ENCODE measurements at regions not wholly inside any gene's neighbourhood (a gene's known extent, or its start where the extent isn't known, plus 50 kb on each side); places are given as distances from the start of the nearest gene placed in this dataset.

DNA sequence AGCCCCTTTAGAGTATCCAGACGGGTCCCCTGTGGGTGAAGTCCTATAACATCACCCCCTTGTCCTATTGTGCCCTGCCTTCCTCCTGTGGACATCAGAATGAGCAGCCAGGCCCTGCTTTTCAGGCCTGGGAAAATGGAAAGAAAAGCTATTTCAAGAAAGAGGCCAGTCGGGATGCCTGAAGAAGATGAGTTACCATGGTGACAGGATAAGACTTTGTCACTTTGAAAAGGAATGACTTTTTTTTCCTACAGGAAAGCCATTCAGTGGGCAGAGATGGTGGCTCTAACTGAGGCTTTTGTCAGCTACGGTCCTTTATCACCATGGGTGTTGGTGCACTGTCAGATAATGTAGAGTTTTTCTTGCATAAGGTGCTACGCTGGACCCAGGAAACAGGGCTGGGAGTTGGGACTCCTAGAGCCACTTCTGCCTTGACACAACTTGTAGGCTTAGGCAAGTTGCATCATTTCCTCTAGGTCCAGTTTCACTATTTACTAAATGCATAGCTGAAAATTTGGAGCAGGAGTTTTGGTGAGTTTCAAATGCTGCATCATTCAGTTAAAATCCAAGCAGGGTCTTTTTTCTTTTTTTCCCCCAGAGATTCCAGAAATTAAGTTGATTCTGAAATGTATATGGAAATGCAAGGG lies 179.0 kb upstream of the ADRA1D start:
- DNase-seq, result no peak

DNA sequence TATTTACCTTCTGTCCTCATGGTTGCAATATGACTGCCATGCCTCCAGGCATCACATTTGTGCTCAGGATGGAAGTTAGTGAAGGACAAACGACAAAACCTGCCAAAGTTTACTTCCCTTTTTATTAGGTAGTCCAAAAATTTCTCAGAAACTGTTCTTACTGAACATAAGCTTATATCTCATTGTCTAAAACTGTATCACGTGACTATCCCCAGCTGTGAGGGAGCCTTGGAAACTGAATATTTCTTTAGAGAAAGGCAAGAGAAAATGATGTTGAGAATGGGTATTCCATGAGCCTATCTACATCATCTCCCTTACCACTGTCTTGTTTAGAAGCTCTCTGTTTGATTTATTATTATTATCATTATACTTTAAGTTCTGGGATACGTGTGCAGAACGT lies 169.1 kb upstream of the ADRA1D start:
- DNase-seq, result no peak

DNA sequence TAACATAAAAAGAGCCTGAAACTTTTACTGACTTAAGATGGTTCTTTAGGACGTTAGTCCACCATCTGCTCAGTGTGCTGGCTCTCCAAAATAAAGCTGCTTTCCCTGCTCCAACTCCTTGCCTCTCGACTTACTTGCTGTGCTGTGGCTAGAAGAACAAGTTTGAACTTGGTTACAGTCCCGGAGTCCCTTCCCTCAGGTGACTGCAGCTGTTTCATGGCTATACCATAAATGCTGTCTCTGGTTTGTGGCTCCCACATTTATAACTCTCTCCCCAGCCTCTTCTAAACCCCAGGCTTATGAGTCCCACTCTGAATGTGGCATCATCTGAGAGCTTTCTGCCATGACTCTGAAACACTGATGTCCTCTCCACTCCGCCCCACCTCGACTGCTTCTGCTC lies 166.2 kb upstream of the ADRA1D start:
- DNase-seq, result no peak

DNA sequence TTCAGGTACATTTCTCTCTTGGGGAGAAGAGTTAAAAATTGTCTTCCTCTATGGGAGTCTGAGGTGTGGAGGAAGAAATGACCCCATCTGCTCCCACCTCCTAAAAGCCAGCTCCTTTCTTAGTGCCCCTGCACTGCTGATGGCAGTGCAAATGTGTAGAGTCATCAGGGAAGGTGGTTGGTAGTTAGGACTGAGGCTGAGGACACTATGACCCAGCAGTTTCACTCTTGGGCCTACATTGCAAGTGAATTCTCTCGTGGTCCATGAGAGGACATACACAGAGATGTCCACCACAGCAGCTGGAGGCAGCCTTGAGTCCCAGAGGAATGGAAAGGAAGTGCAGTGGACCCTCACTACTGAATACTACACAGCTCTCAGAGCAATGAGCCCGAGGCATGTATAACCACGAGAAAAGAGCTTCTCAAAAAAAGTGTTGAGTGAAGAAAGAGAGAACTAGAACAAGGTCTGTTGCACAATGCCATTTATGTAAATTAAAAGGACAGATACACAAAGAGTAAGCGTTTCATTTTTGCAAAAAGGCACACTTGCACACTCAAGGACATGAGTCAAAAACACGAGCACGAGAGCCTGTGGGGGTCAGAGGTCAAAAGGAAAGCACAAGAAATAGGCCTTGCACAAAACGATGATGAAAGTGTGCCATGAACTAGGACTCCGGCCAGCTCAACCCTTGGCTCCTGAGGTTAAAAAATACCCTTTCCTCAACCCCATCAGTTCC lies 164.4 kb upstream of the ADRA1D start:
- DNase-seq, result no peak

DNA sequence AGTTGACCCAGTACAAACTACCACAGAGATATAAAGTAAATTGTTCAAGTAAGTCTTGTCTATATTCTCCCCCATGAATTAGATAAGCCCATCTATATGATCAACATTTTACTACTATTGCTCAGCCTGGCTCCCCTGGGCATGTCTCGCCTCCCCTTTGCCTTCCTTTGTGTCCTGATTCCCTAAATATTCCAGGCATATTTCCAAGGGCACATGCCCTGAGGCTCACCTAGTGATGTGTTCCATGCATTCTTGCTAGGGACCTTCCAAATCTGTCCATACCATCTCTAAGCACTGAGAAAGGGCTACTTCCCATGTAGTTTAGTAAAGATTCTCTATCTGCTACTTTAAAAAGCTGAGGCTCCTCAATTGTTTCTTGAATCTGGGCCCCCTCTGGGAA lies 163.1 kb upstream of the ADRA1D start:
- DNase-seq, result no peak

DNA sequence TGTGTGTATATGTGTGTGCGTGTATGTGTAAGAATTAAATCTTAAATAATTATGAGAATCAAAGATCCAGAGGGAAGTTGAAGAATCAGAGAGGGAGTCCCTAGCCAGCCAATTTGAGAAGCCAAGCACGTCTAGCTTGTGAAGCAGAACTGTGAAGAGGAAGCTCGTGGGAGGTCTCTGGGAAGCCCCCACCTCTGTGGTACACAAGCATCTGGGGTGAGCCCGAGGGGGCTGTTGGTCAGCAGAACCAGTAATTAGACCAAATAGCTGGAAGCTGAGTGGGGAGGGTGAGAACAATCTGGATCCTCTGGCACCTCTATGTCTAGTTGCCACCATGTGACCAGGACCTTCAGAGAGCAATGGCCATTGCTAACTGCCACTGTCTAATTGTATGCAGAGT lies 162.7 kb upstream of the ADRA1D start:
- DNase-seq, result no peak

DNA sequence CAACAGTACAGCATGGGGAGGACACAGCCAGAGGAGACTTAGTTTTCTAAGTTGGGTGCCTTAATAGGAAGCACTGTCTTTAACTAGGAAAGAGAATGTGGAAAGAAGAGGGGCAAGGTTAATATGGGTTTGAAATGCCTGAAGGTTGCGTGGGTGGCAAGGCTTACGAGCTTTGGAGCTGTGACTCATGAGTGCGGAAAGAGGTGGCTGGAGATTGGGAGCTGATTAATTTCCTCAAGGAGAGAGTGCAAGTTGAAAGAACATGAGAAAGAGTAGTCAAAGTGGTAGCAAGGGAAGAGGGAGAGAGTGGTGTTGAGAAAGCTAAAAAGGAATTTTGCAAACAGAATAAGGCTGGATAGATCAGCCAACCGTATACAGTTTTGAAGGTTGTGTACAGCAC lies 157.5 kb upstream of the ADRA1D start:
- no peak for DNase-seq

DNA sequence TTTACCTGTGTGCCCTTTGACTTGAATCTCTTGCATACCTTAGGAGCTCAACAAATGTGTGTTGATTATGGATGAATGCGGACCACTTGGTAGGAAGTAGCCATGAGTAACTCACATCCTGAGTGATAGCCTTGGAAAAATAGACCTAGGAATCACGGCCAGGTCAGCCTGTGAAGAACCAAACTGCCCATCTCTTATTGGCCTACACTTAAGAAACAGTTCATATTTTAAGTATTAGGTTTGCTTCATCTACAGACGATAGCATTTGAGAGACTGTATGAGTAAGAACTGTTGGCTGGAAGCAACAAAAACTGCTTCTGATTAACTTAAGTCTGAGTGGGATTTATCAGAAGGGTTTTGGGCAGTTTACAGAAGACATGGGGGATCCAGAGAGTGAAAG lies 152.5 kb upstream of the ADRA1D start:
- DNase-seq, result no peak

DNA sequence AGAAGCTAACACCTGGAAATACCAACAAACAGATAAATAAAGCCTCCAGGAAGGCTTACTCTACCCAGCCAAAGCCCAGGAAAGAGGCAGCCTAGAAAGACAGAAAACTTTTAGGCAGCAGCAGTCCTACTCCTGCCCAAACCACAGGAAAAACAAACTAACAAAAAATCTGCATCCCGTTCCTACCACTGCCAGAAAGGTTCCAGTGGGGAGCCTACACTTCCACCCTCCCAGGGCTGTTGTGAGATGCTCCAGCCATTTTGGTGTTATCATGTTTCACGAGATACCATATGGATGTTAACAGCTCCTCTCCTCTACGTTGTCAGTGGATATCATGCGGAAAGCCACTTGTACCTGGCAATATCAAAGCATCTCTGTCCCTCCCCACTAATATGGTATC lies 135.9 kb upstream of the ADRA1D start:
- DNase-seq, result no peak

DNA sequence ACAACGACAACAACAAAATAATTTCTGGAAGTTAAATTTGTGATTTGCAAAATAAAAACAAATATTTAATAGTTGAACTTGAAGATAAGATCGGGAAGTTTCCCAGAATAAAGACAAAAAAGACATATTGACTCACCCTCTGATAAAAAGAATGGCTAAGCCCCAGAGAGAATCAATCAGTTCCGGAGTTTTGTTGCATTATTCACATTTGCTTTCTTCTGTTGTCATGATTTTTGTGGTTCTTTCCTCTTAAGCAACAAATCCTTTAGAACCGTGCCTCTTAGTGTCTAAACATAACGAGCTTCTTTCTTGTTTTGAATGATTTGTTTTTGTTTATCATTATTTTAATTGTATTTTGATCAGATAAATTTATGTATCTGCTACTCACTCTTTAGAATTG lies 134.9 kb upstream of the ADRA1D start:
- DNase-seq, result no peak

DNA sequence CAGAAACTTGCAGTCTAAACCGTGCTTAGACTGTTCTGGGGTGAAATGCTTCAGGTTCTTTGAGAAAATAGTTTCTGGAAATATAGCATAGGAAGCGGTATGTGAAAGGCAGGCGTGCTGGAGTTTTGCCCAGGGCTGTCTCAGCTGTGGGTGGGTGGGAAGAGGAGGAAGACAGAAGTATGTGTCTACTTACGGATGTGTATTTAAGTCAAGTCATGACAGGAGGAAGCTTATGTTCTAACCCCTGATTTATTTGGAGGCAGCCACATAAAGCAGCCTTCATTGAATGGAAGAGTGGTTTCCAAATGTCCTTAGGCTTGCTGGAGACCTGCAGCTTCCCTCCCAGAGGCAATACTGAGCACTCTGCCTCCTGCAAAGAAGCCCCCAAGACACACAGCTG lies 126.8 kb upstream of the ADRA1D start:
- DNase-seq, result no peak

DNA sequence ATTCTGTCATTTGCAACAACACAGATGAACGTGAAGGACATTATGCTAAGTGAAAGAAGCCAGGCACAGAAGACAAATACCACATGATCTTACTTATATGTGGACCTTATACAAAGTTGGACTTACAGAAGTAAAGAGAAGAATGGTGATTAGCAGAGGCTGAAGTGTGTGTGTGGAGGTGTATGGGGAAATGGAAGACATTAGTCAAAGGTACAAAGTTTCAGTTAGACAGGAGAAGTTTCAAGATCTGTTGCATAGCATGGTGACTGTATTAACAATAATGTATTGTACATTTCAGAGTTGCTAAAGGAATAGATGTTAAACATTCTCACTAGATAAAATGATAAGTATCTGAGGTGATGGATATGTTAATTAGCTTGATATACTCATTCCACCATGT lies 124.4 kb upstream of the ADRA1D start:
- DNase-seq, result no peak

DNA sequence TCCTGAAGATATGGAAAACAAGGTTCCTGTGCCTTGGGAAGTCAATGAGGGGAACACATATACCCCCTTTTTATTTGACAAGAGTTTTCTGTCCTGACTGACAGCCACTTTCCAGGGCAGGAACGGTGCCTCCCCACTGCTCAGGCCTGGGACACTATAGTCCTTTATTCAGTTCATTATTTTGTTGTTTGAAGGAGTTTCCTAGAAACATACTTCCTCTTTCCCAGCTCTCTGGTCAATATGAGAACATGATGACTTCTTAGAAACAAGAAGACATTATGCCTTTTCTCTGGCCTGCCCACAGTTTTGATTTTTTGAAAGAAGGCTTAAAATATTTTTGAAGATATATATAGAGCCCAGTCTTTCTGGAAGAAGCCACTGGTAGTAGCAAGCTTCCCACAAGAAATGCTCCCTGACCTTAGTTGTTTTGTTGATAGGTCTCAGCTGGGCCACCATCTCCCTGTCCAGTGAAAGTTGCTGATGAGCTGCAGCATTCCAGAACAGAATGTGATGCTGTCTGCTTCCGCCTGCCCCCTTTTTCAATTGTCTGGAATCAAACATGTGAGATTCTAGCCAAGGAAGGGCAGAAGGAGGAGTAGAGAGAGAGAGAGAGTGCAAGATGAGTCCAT lies 122.7 kb upstream of the ADRA1D start:
- no peak for DNase-seq

DNA sequence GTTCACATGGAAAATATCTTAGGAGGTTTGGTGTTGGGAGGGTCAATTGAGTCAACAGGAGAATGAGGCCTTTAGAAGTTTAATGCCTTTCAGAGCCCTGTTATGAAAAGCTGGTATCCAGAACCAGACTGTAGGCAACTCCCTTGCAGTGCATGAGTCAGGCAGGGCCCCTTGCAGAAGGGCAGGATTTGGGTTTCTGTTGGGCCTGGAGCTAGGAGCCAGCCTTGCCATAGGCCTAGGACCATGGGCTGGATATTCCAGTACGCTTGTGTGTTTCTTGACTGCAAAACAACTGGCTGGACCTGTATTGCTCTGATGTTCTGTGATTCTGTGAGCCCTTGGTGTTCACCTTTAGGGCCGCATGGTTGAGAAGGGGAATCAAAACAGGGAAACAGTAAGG lies 121.8 kb upstream of the ADRA1D start:
- DNase-seq, result no peak

DNA sequence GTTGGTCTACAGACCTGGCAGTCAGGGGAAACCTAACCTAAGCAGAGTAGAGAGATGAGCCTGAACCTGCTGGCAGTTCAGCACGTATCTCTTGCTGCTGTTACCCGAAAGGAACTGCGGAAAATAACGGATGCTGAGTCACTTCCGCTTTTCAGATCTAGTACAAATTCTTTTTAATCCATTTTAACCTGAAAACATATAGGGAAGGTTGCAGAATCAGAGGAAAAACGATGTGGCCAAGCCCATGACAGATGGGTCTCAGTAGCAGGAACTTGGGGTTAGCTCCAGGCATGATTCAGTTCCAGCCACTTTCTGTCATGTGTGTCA lies 120.7 kb upstream of the ADRA1D start:
- no peak for DNase-seq

DNA sequence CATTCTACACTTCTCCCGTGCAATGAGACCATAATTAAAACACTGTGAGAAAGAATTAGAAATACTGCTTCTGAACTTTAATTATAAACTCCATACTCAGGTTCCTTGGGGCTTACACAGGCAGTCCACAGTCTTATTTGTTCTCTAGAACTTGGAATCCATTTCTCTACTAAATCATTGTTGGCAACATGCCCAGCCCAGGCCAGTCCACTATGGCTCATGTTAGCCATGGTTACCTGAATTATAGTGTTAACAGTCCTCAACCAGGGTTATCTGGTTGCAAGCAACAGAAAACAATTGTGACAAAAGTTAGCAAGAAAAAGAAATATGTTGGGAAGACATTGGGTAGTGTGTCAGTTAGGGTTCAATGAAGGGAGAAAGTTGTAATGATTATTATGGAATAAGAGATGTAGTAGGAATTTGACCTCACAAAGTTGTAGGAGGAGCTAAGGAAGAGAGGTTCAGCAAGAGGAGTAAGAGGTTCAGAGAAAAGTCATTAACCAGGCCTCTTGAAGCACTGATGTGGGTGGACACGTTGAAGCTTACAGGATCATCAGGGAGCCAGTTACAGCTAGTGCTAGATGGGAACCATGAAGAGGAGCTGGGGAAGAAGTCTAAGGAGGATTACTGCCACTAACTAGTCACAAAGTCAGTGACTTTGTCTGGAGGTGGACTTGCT lies 120.2 kb upstream of the ADRA1D start:
- DNase-seq, result no peak

DNA sequence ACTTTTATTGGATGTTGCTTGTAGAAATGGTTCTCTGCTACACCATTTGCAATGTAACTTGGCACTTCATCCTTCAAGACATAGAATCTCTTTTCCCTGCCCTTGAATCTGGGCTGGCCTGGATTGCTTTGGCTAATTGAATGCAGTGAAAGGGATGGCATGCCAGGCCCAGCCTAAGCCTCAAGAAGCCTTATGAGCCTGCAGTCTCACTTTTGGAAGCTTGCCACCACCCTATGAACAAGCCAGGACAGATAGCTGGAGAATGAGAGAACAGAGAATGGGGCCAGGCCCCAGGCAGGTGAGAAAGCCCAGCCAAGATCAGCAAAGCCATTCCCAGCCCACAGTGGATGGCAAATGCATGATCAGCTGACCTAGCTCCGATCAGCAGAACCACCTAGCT lies 117.0 kb upstream of the ADRA1D start:
- no peak for DNase-seq

DNA sequence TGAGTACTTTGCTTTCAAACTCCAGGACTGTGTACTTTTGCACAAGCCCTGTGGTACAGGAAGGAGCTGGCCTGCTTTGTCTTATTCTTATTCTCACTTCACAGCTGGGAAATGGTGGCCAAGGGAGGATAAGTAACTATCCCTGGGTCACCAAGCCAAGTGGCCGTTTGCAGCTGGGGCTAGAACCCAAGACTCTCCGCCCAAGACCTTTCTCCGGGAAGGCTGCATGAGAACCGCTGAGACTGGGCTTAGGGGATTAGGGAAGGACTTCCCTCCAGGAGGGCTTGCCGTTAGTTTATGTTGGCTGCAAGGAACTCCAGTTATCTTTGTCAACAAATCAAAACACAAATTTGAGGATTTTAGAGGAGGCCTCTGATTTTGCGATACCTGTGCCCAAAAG lies 109.5 kb upstream of the ADRA1D start:
- no peak for DNase-seq

DNA sequence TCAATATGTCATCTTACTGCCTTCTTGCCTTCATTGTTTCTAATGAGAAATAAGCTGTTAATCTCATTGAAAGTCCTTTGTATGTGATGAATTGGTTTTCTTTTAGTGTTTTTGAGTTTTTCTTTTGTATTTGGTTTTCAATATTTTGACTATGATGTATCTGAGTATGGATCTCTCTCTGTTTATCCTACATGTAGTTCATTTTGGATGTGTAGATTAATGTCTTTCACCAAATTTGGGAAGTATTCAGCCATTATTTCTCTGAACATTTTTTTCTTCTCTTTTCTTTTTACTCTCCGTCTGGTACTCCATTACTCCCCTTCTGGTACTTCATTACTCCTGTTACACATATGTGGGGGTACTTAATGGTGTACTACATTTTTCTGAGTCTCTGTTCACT lies 103.3 kb upstream of the ADRA1D start:
- no peak for DNase-seq

DNA sequence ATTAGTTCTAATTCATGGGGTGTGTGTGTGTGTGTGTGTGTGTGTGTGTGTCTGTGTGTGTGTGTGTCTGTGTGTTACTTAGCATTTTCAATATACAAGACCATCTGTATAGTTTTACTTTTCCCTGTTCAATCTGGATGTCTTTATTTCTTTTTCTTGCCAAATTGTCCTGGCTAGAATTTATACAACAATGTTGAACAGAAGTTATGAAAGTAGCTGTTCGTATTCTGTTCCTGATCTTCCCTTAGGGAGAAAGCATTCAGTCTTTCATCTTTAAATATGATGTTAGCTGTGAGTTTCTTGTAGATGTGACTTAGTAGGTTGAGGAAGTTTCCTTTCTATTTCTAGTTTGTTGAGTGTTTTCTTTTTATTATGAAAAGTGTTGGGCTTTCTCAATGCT lies 101.0 kb upstream of the ADRA1D start:
- no peak for DNase-seq

DNA sequence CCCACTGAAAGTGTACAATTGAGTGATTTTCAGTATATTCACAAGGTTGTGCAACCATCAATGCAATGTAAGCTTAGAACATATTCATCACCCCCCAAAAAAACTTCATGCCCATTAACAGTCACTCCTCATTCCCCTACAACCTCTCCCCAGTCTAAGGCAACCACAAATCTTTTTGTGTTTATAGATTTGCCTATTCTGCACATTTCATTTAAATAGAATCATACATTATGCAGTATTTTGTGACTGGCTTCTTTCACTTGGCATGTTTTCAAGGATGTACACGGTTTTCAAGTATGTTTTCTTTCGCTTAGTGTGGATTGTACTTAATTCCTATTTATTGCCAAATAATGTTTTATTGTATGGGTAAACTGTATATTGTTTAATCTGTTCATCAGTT lies 95.6 kb upstream of the ADRA1D start:
- no peak for DNase-seq

DNA sequence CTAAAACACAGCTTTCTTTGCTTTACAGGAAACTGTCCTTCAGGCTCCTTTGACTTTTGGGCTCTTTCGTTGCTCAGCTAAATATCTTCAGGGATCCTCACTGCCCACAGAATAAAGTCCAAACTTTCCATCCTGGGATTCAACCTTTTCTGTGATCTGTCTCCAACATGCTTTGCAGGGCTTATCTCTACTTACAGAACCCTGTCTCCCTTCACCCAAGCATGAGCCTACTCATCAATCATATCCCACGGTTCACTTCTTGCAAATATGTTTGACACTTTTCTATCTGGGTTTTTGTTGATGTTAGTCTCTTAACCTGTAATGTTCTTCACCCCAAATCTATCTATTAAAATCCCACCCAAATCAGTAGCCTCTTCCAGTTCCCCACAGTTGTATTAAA lies 93.5 kb upstream of the ADRA1D start:
- DNase-seq, result no peak

DNA sequence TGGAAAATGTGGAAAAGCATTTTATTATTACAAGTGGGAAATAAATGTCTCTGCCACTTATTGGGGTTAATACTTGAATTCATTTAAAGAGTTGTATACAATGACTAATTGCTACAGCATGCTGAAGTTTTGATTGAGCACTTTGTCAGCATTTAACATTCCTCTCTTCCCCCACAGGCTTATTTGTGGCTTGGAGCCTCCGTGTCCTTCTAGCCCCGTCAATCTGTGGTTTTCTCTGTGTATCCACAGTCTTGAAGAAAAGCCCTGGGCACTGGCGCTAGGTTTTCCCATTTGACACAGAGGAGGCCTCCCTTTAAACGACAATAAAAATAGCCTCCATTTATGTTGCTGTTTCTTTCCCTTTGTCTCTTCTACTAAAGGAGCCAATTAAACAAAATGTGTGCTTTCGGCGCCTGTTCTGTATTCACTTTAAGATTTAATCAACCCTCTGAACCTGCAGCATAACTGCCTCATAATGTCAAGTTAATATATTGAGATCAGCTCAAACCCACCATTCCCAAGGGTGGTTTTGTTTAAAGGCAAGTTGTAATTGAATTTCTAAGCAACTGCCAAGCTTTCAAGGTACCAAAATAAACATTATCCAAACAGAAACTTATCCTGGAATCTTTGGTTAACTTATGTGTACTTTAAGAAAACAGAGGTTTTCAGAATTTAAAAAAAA lies 92.9 kb upstream of the ADRA1D start:
- DNase-seq, result no peak

DNA sequence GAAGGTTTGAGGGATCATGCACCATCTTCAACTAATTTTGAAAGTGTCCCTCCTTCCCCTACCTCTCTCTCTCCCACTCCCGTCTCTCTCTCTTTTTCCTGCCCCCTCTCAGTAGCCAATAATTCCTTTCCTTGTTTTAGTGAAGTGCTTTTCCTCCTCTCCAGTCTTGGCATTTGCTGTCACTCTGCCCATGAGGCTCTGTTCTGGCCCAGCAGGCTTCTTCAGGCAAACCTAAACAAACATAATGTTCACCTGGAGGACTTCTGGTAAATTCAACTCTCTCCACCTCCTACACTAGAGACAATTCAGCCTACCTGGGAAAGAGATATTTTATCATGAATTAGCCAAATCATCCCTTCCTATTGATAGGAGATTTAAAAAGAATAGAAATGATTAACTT lies 86.6 kb upstream of the ADRA1D start:
- DNase-seq, result no peak

Measured in NCI-H1930 (cell line).